ENCODE measurements at regions not wholly inside any gene's neighbourhood (a gene's known extent, or its start where the extent isn't known, plus 50 kb on each side); places are given as distances from the start of the nearest gene placed in this dataset.

GRCh38 chr20:5374171-5374570 lies 57.4 kb upstream of the PROKR2 start:
- Histone ChIP-seq H3K4me2 (no peak overlapping the region), H3K9ac (no peak overlapping the region), H3K9me3 (no peaks in the 10 kb centered on the region), H3K36me3 (replicated peaks in 1 of 2; ENCODE audit: control insufficient read depth in 1 of 2, insufficient read depth in 2 of 2, low read length in 1 of 2) (no peaks in the 10 kb centered on the region), H3K27ac (ENCODE audit: low read depth in 2 of 2, low read length in 1 of 2) (no peak overlapping the region; a peak in 1 of 4 replicates), H3K4me3 (ENCODE audit: low read depth in 2 of 2, low read length in 1 of 2) (no peak overlapping the region), H3K4me1 (ENCODE audit: control insufficient read depth in 1 of 2, insufficient read depth in 2 of 2, low read depth in 1 of 2, low read length in 1 of 2) (peaks cover 0 to 7% of the 10 kb centered on the region in 2 experiments; a peak in 1 of 4 replicates), H3K79me2 (ENCODE audit: insufficient read depth) (no peaks in the 10 kb centered on the region), H4K20me1 (ENCODE audit: insufficient read depth) (no peaks in the 10 kb centered on the region), H3K27me3 (ENCODE audit: insufficient read depth) (no peaks in the 10 kb centered on the region), H3K9me2 (no peaks in the 10 kb centered on the region), H3F3A (replicated peaks; ENCODE audit: insufficient read depth) (no peaks in the 10 kb centered on the region), H2AFZ (ENCODE audit: low read depth) (no peak overlapping the region)
- ChIA-PET CTCF (no interaction called here), POLR2A (no interaction called here)
- TF ChIP-seq SIN3A (IDR thresholded peaks at IDR 0.05; ENCODE audit: borderline replicate concordance, low read depth, low read length) (no peak), RCOR1 (IDR thresholded peaks at IDR 0.05; ENCODE audit: low read length) (no peak), CHD2 (IDR thresholded peaks at IDR 0.05; ENCODE audit: low read length, partially characterized antibody) (no peak), TEAD4 (IDR thresholded peaks at IDR 0.05; ENCODE audit: borderline replicate concordance, insufficient read depth) (no peak), IRF3 (IDR thresholded peaks at IDR 0.05; ENCODE audit: low read depth, low read length) (no peak), FOSL2 (IDR thresholded peaks at IDR 0.05; ENCODE audit: borderline replicate concordance, low read depth) (no peak), REST (IDR thresholded peaks at IDR 0.05; ENCODE audit: low read depth, low read length) (no peak), GATA2 (CRISPR knock-in tag; IDR thresholded peaks at IDR 0.05) (no peak), ZBTB33 (IDR thresholded peaks at IDR 0.05; ENCODE audit: borderline replicate concordance, low read depth) (no peak), MAX (IDR thresholded peaks at IDR 0.05; ENCODE audit: low read depth) (no peak), PBX3 (IDR thresholded peaks at IDR 0.05) (no peak), FOXJ3 (CRISPR knock-in tag; IDR thresholded peaks at IDR 0.05) (no peak), MXI1 (IDR thresholded peaks at IDR 0.05; ENCODE audit: low read depth, low read length) (no peak), YY1 (IDR thresholded peaks at IDR 0.05; ENCODE audit: low read depth) (no peak), GABPA (IDR thresholded peaks at IDR 0.05; ENCODE audit: low read depth) (no peak), RXRA (IDR thresholded peaks at IDR 0.05; ENCODE audit: borderline replicate concordance, low read depth) (no peak), EP300 (IDR thresholded peaks at IDR 0.05; ENCODE audit: borderline replicate concordance in 1 of 2, low read depth in 1 of 2, low read length in 1 of 2) (no peak), RFX5 (IDR thresholded peaks at IDR 0.05; ENCODE audit: low read length) (no peak), EZH2phosphoT487 (IDR thresholded peaks at IDR 0.05; ENCODE audit: borderline replicate concordance, low read depth) (no peak), USF2 (IDR thresholded peaks at IDR 0.05; ENCODE audit: borderline replicate concordance, low read depth, low read length) (no peak)
- DNase-seq: no peak
- 39% methylated on average over 5 of the region's 5 CpGs for WGBS (ENCODE audit: low lambda C conversion rate)

All from SK-N-SH (cell line).